Suprapubic skin (tissue), 4 donors: ENCODE measurements at regions not wholly inside any gene's neighbourhood (a gene's known extent, or its start where the extent isn't known, plus 50 kb on each side); places are given as distances from the start of the nearest gene placed in this dataset.

Source experiments
- POLR2A ChIP-seq, 2 donors: fragments of 450-650 bp; IDR thresholded peaks; one replicate each; pipeline ENCODE4 v1.6.1; 2017; ENCODE audit warnings: antibody characterized with exemption in 2 of 2, mild to moderate bottlenecking in 2 of 2, moderate library complexity in 2 of 2
- POLR2AphosphoS5 ChIP-seq, 3 donors: sonication (generic); formaldehyde crosslinking; IDR thresholded peaks; one replicate each; pipeline ENCODE4 v1.6.1; 2017; ENCODE audit warnings: antibody characterized with exemption in 3 of 3
- TF ChIP-seq, protein P1 (sequence below), 2 donors: fragments of 200-600 bp in 1 of 2; fragments of 450-650 bp in 1 of 2; sonication (generic) in 1 of 2; IDR thresholded peaks; one replicate each; pipeline ENCODE4 v1.5.1; 2016 to 2019; ENCODE audit warnings: antibody characterized with exemption in 2 of 2, mild to moderate bottlenecking in 1 of 2, moderate library complexity in 1 of 2

DNA sequence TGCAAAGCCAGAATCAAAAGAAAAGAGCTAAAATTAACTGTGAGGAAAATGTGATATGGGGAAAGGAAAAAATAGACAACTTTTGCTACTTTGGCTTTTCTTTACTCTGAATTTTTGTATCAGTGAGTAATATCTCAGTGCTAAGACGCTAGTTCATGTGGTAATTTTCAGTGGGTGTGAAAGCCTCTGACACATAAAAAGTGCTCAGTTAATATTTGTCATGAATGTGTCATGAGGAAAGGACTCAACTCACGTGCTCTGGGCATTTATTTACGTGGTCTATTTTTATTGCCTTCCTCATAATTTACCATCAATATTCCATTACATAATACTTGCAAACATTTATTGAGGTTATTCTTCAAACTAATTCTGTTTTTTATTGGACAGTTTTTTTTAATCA is 302.0 kb upstream of the TSPY4 start:
- no peak for TF ChIP-seq POLR2A (IDR thresholded peaks at IDR 0.05)
- TF ChIP-seq, protein P1, sequence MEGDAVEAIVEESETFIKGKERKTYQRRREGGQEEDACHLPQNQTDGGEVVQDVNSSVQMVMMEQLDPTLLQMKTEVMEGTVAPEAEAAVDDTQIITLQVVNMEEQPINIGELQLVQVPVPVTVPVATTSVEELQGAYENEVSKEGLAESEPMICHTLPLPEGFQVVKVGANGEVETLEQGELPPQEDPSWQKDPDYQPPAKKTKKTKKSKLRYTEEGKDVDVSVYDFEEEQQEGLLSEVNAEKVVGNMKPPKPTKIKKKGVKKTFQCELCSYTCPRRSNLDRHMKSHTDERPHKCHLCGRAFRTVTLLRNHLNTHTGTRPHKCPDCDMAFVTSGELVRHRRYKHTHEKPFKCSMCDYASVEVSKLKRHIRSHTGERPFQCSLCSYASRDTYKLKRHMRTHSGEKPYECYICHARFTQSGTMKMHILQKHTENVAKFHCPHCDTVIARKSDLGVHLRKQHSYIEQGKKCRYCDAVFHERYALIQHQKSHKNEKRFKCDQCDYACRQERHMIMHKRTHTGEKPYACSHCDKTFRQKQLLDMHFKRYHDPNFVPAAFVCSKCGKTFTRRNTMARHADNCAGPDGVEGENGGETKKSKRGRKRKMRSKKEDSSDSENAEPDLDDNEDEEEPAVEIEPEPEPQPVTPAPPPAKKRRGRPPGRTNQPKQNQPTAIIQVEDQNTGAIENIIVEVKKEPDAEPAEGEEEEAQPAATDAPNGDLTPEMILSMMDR (IDR thresholded peaks at IDR 0.05), result no peak
- no peak for TF ChIP-seq POLR2AphosphoS5 (IDR thresholded peaks at IDR 0.05)
